HepG2 (cell line): ENCODE measurements at regions not wholly inside any gene's neighbourhood (a gene's known extent, or its start where the extent isn't known, plus 50 kb on each side); places are given as distances from the start of the nearest gene placed in this dataset.
A peak's percentile ranks its signal among the peaks of the same experiment; 100 is the strongest.

Experiments used
- CENPT ChIP-seq: sonication (generic); formaldehyde crosslinking; IDR thresholded peaks from 2 replicates; pipeline ENCODE4 v1.8.0; 2022; ENCODE audit warnings: low read depth, mild to moderate bottlenecking, moderate library complexity, missing genetic modification reagents
- ELF3 ChIP-seq: IDR thresholded peaks from 2 replicates; pipeline ENCODE4 v1.6.1; 2016; ENCODE audit warnings: missing genetic modification reagents, missing compliant biosample characterization
- GABPB1 ChIP-seq: IDR thresholded peaks from 2 replicates; pipeline ENCODE4 v1.6.1; 2016; ENCODE audit warnings: mild to moderate bottlenecking, missing genetic modification reagents, moderate library complexity, missing compliant biosample characterization
- IKZF1 ChIP-seq: fragments of 450-650 bp; IDR thresholded peaks from 2 replicates; pipeline ENCODE4 v1.7.1; 2016
- REL ChIP-seq: sonication (generic); formaldehyde crosslinking; conservative IDR thresholded peaks from 2 replicates; pipeline ENCODE4 v1.8.0; 2022; ENCODE audit warnings: mild to moderate bottlenecking, missing genetic modification reagents, moderate library complexity
- RNF2 ChIP-seq: fragments of 450-650 bp; conservative IDR thresholded peaks from 2 replicates; pipeline ENCODE4 v1.6.1; 2016; ENCODE audit warnings: low read depth
- TSC22D2 ChIP-seq: sonication (generic); formaldehyde crosslinking; IDR thresholded peaks from 2 replicates; pipeline ENCODE4 v1.5.1; 2020; ENCODE audit warnings: missing genetic modification reagents, mild to moderate bottlenecking, borderline replicate concordance
- YY1 ChIP-seq: IDR thresholded peaks from 2 replicates; pipeline ENCODE4 v1.6.1; 2011; ENCODE audit warnings: low read length, low read depth, moderate library complexity, mild to moderate bottlenecking; ENCODE audit not compliant: insufficient read depth, insufficient replicate concordance
- ZFY ChIP-seq: sonication (generic); formaldehyde crosslinking; IDR thresholded peaks from 2 replicates; pipeline ENCODE4 v1.4.0; 2020; ENCODE audit warnings: missing genetic modification reagents
- ZNF432 ChIP-seq: sonication (generic); formaldehyde crosslinking; IDR thresholded peaks from 2 replicates; pipeline ENCODE4 v1.5.0; 2020; ENCODE audit warnings: missing genetic modification reagents, mild to moderate bottlenecking, borderline replicate concordance
- ZNF547 ChIP-seq: sonication (generic); formaldehyde crosslinking; IDR thresholded peaks from 2 replicates; pipeline ENCODE4 v1.5.1; 2020; ENCODE audit warnings: mild to moderate bottlenecking, missing genetic modification reagents
- ZNF567 ChIP-seq: sonication (generic); formaldehyde crosslinking; IDR thresholded peaks from 2 replicates; pipeline ENCODE4 v1.8.1; 2023; ENCODE audit warnings: mild to moderate bottlenecking, missing genetic modification reagents, borderline replicate concordance
- ZNF652 ChIP-seq: IDR thresholded peaks from 2 replicates; pipeline ENCODE4 v1.6.1; 2016; ENCODE audit warnings: low read depth, borderline replicate concordance
- ZNF773 ChIP-seq: sonication (generic); formaldehyde crosslinking; IDR thresholded peaks from 2 replicates; pipeline ENCODE4 v1.4.0; 2020; ENCODE audit warnings: missing genetic modification reagents, borderline replicate concordance
- ZNF891 ChIP-seq: sonication (generic); formaldehyde crosslinking; IDR thresholded peaks from 2 replicates; pipeline ENCODE4 v1.5.0; 2020; ENCODE audit warnings: mild to moderate bottlenecking, missing genetic modification reagents
- TF ChIP-seq, protein P1 (sequence below): sonication (generic); formaldehyde crosslinking; IDR thresholded peaks from 2 replicates; pipeline ENCODE4 v1.8.0; 2022; ENCODE audit warnings: missing genetic modification reagents, mild to moderate bottlenecking, inconsistent platforms, borderline replicate concordance
- TF ChIP-seq, protein P2 (sequence below): sonication (generic); formaldehyde crosslinking; IDR thresholded peaks from 2 replicates; pipeline ENCODE4 v1.8.1; 2023; ENCODE audit warnings: missing genetic modification reagents, inconsistent platforms, borderline replicate concordance
- TF ChIP-seq, protein P3 (sequence below): sonication (generic); formaldehyde crosslinking; IDR thresholded peaks from 2 replicates; pipeline ENCODE4 v1.5.0; 2020; ENCODE audit warnings: mild to moderate bottlenecking, missing genetic modification reagents, moderate library complexity
- TF ChIP-seq, protein P4 (sequence below): IDR thresholded peaks from 2 replicates; pipeline ENCODE4 v1.6.1; 2016; ENCODE audit warnings: missing genetic modification reagents, missing compliant biosample characterization

DNA sequence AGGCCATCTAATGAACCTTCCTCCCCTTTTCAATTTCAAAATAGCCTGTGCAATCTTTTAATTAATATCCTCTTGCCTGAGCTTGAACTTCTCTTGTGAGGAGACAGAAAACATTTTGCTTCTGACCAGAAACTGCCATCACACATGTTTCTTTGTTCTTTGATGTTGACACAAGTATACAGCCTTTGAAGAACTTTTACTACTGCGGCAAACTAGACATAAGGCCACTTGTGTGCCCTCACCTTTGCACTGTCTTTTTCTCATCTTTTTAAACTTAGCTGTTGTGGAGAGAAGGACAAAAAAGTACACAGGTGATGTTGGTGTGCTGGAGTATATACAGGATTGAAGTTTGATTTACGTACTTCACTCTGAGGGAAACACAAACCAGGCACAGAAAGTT is 116.3 kb upstream of the C1GALT1C1 start (continued):
- TF ChIP-seq RNF2 (no peak), GABPB1 (CRISPR knock-in tag) (no peak), ZNF547 (CRISPR knock-in tag) (no peak), ELF3 (CRISPR knock-in tag) (0 out of 2 replicates have a peak, but pooled peaks have one; percentile 31), IKZF1 (no peak), YY1 (no peak), ZNF773 (CRISPR knock-in tag) (no peak), TSC22D2 (CRISPR knock-in tag) (no peak), ZFY (CRISPR knock-in tag) (no peak), REL (CRISPR knock-in tag) (no peak), ZNF891 (CRISPR knock-in tag) (no peak), CENPT (no peak), ZNF432 (CRISPR knock-in tag) (no peak), ZNF567 (CRISPR knock-in tag) (no peak), ZNF652 (CRISPR knock-in tag) (no peak)
- TF ChIP-seq, protein P1, sequence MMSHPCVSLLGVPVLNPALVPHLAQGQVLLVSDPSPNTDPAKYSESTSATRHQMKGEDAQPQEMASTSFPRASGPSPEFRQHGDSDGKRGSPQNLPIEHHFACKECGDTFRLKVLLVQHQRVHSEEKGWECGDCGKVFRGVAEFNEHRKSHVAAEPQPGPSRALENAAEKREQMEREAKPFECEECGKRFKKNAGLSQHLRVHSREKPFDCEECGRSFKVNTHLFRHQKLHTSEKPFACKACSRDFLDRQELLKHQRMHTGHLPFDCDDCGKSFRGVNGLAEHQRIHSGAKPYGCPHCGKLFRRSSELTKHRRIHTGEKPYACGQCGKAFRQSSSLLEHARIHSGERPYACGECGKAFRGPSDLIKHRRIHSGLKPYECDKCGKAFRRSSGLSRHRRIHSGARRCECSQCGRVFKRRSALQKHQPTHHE (CRISPR knock-in tag), result no peak
- TF ChIP-seq, protein P2, sequence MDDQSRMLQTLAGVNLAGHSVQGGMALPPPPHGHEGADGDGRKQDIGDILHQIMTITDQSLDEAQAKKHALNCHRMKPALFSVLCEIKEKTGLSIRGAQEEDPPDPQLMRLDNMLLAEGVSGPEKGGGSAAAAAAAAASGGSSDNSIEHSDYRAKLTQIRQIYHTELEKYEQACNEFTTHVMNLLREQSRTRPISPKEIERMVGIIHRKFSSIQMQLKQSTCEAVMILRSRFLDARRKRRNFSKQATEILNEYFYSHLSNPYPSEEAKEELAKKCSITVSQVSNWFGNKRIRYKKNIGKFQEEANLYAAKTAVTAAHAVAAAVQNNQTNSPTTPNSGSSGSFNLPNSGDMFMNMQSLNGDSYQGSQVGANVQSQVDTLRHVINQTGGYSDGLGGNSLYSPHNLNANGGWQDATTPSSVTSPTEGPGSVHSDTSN (CRISPR knock-in tag), result no peak
- TF ChIP-seq, protein P3, sequence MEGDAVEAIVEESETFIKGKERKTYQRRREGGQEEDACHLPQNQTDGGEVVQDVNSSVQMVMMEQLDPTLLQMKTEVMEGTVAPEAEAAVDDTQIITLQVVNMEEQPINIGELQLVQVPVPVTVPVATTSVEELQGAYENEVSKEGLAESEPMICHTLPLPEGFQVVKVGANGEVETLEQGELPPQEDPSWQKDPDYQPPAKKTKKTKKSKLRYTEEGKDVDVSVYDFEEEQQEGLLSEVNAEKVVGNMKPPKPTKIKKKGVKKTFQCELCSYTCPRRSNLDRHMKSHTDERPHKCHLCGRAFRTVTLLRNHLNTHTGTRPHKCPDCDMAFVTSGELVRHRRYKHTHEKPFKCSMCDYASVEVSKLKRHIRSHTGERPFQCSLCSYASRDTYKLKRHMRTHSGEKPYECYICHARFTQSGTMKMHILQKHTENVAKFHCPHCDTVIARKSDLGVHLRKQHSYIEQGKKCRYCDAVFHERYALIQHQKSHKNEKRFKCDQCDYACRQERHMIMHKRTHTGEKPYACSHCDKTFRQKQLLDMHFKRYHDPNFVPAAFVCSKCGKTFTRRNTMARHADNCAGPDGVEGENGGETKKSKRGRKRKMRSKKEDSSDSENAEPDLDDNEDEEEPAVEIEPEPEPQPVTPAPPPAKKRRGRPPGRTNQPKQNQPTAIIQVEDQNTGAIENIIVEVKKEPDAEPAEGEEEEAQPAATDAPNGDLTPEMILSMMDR (CRISPR knock-in tag), result no peak
- TF ChIP-seq, protein P4, sequence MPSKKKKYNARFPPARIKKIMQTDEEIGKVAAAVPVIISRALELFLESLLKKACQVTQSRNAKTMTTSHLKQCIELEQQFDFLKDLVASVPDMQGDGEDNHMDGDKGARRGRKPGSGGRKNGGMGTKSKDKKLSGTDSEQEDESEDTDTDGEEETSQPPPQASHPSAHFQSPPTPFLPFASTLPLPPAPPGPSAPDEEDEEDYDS, result no peak
